A673 (cell line): ENCODE measurements at regions not wholly inside any gene's neighbourhood (a gene's known extent, or its start where the extent isn't known, plus 50 kb on each side); places are given as distances from the start of the nearest gene placed in this dataset.

Experiments used
- BruUV-seq: library from RNA; stranded (reverse); fragments of 400-500 nt; replicated peaks from 2 replicates; lab custom pipeline; 2021; lab: Mats Ljungman, UMichigan
- CTCF ChIA-PET: fragments of 300-600 bp; sonication (Branson Sonifier 250); formaldehyde crosslinking; loops from one replicate; lab custom pipeline; 2022; ENCODE audit warnings: antibody characterized with exemption; lab: Charles Lee
- POLR2A ChIA-PET: fragments of 300-600 bp; sonication (Branson Sonifier 250); formaldehyde crosslinking; loops from one replicate; lab custom pipeline; 2022; ENCODE audit warnings: antibody characterized with exemption; ENCODE audit not compliant: low non-redundant PET; lab: Charles Lee
- DNase-seq: peaks from one replicate; pipeline ENCODE4 v3.0.0-alpha.2; 2015; ENCODE audit warnings: low spot score
- H3K27ac ChIP-seq: fragments of 200-600 bp; sonication (generic); 2 replicates; pipeline ENCODE4 v1.5.1; 2016; ENCODE audit warnings: mixed run types, low read depth, mild to moderate bottlenecking, mixed read lengths, antibody characterized with exemption, low read length; ENCODE audit not compliant: poor library complexity, severe bottlenecking
- H3K27me3 ChIP-seq: fragments of 200-600 bp; sonication (generic); replicated peaks from 2 replicates; pipeline ENCODE4 v1.6.1; 2017; ENCODE audit warnings: mixed run types, low read depth, mild to moderate bottlenecking, mixed read lengths, antibody characterized with exemption, low read length; ENCODE audit not compliant: insufficient read depth, poor library complexity
- H3K36me3 ChIP-seq: fragments of 200-600 bp; sonication (generic); 2 replicates; pipeline ENCODE4 v1.6.1; 2016; ENCODE audit warnings: mixed run types, mild to moderate bottlenecking, mixed read lengths, antibody characterized with exemption, low read length; ENCODE audit not compliant: insufficient read depth, poor library complexity, severe bottlenecking
- H3K4me1 ChIP-seq: fragments of 200-600 bp; sonication (generic); 2 replicates; pipeline ENCODE4 v1.6.1; 2017; ENCODE audit warnings: mixed run types, mild to moderate bottlenecking, mixed read lengths, antibody characterized with exemption, low read length; ENCODE audit not compliant: insufficient read depth, poor library complexity, severe bottlenecking
- H3K4me3 ChIP-seq: fragments of 200-600 bp; sonication (generic); 2 replicates; pipeline ENCODE4 v1.5.1; 2016; ENCODE audit warnings: low read depth, mixed run types, mild to moderate bottlenecking, mixed read lengths, low read length; ENCODE audit not compliant: poor library complexity, severe bottlenecking
- H3K9me3 ChIP-seq: fragments of 200-600 bp; sonication (generic); 2 replicates; pipeline ENCODE4 v1.6.1; 2016; ENCODE audit warnings: mixed run types, low read depth, mild to moderate bottlenecking, mixed read lengths, antibody characterized with exemption, low read length; ENCODE audit not compliant: poor library complexity, severe bottlenecking
- CTCF ChIP-seq: fragments of 300-800, 200-600 bp; sonication (generic); conservative IDR thresholded peaks from 2 replicates; pipeline ENCODE4 v1.5.1; 2017; ENCODE audit warnings: low read depth, mild to moderate bottlenecking, antibody characterized with exemption, low read length, moderate library complexity, mixed read lengths
- EZH2 ChIP-seq: fragments of 200-600 bp; sonication (generic); IDR thresholded peaks from 2 replicates; pipeline ENCODE4 v1.6.1; 2017; ENCODE audit warnings: borderline replicate concordance, low read depth, mild to moderate bottlenecking, mixed read lengths, antibody characterized with exemption, low read length; ENCODE audit not compliant: poor library complexity, severe bottlenecking
- intact Hi-C: fragments of 100-400 bp; cut with micrococcal nuclease; formaldehyde crosslinking; loops from one replicate; pipeline ENCODE4 v1.10.0; 2022; ENCODE audit not compliant: unreplicated experiment

GRCh38 chrX:7503251-7503650 lies 339.7 kb upstream of the VCX start:
- Histone ChIP-seq H3K27me3 (no peaks in the 10 kb centered on the region), H3K27ac (no peak overlapping the region), H3K4me1 (no peaks in the 10 kb centered on the region), H3K4me3 (no peak overlapping the region), H3K9me3 (no peaks in the 10 kb centered on the region), H3K36me3 (no peaks in the 10 kb centered on the region)
- ChIA-PET CTCF (no interaction called here), POLR2A (no interaction called here)
- TF ChIP-seq CTCF (no peak), EZH2 (no peak)
- no peak for DNase-seq
- no TSS peak for BruUV-seq
- intact Hi-C loops, result no loop called here

- CTCF ChIA-PET, result no interaction called here
- Histone ChIP-seq H3K27ac (no peak overlapping the region), H3K4me3 (no peak overlapping the region), H3K9me3 (no peaks in the 10 kb centered on the region), H3K27me3 (no peaks in the 10 kb centered on the region), H3K4me1 (no peaks in the 10 kb centered on the region), H3K36me3 (no peaks in the 10 kb centered on the region)
- intact Hi-C loops, result no loop called here
- no TSS peak for BruUV-seq
- no peak for DNase-seq
- POLR2A ChIA-PET, result no interaction called here
- TF ChIP-seq CTCF (no peak), EZH2 (no peak)
These were observed 342.6 kb upstream of the VCX start for GRCh38 chrX:7500386-7500785.

- H3K27me3 ChIP-seq, result no peaks in the 10 kb centered on the region
- no TSS peak for BruUV-seq
- CTCF ChIA-PET, result no interaction called here
- DNase-seq, result no peak
- H3K9me3 ChIP-seq, result no peaks in the 10 kb centered on the region
- POLR2A ChIA-PET, result no interaction called here
- intact Hi-C loops, result no loop called here
- no peak overlapping the region for H3K27ac ChIP-seq
- no peaks in the 10 kb centered on the region for H3K4me1 ChIP-seq
- TF ChIP-seq EZH2, result no peak
- TF ChIP-seq CTCF, result no peak
- no peak overlapping the region for H3K4me3 ChIP-seq
- H3K36me3 ChIP-seq, result no peaks in the 10 kb centered on the region
These were observed 338.6 kb upstream of the PUDP start for GRCh38 chrX:7486505-7486904.
